Mucosa of stomach (tissue), 1 donor: ENCODE measurements at regions not wholly inside any gene's neighbourhood (a gene's known extent, or its start where the extent isn't known, plus 50 kb on each side); places are given as distances from the start of the nearest gene placed in this dataset.
"Not testable (repeated sequence)": the region's sequence is repeated elsewhere in the genome, so short reads cannot be mapped to it uniquely, and the experiment has no call there.

Experiments used
- H3K27me3 ChIP-seq: one replicate; pipeline ENCODE4 v1.7.0; 2013; ENCODE audit warnings: mild to moderate bottlenecking, low read length; ENCODE audit not compliant: control insufficient read depth, insufficient read depth
- H3K36me3 ChIP-seq: one replicate; pipeline ENCODE4 v1.7.0; 2013; ENCODE audit warnings: low read length; ENCODE audit not compliant: control insufficient read depth, insufficient read depth
- H3K4me1 ChIP-seq: one replicate; pipeline ENCODE4 v1.7.0; 2013; ENCODE audit warnings: mild to moderate bottlenecking, low read length; ENCODE audit not compliant: control insufficient read depth, insufficient read depth
- H3K4me3 ChIP-seq: one replicate; pipeline ENCODE4 v1.7.0; 2013; ENCODE audit warnings: low read length
- H3K9ac ChIP-seq: one replicate; pipeline ENCODE4 v1.7.0; 2013; ENCODE audit warnings: mild to moderate bottlenecking, low read length, moderate library complexity
- H3K9me3 ChIP-seq: one replicate; pipeline ENCODE4 v1.7.0; 2013; ENCODE audit warnings: mild to moderate bottlenecking, low read length, moderate library complexity; ENCODE audit not compliant: control insufficient read depth
- donor health status: Pancreatic carcinoma.

DNA sequence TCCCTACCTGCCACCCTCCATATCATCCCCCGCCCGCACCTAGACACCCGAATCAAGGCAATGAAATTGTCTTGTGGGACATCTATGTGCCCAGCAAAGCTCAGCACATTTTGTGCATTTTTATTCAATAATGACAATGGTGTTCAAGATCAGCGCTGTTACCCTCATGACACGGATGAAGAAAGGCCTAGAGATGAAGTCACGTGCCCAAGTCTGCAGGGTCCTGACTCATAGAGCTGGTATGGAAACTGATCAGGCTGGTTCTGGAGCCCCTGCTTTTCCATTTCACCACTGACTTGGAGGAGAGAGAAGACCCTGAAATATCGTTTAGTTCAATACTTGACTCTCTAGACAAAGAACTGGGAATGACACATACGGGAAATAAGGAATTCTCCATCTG is 136.2 kb downstream of the KLRB1 start:
- not testable (repeated sequence) for H3K9me3 ChIP-seq, H3K9ac ChIP-seq, H3K36me3 ChIP-seq, H3K27me3 ChIP-seq, H3K4me1 ChIP-seq, H3K4me3 ChIP-seq

DNA sequence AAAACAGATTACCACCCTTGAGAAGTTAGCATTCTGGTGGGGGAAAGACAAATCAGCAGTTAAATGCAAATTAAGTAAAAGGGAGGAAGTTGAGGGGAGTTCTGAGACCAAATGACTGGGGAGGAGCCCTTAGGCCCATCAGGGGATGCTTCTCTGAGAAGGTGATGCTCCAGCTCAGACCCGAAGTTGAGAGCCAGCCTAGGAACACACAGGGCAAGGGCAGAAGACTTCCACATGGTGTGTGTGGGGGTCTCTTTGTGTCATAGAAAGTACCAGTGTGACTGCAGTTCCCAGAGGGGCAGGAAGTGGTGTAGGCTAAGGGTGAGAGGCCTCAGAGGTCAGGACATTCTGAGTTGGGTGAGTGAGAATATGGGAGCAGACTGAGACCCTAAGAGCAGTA is 137.3 kb downstream of the KLRB1 start:
- not testable (repeated sequence) for H3K9me3 ChIP-seq, H3K4me3 ChIP-seq, H3K36me3 ChIP-seq, H3K27me3 ChIP-seq, H3K4me1 ChIP-seq, H3K9ac ChIP-seq

DNA sequence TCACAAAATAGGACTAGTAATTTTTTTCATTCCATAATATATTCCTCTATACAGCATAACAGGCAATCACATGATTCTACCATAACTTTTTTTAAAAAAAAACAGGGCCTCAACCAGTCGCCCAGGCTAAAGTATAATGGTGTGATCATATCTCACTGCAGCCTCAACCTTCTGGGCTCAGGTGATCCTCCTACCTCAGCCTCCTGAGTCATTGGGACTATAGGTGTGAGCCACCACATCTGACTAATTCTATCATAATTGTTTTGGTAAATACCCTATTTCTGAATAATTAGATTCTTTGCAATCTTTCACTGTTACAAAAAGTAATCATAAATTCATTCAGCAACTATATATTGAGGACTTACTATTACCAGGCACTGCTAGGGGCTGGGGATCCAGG is 137.8 kb downstream of the KLRB1 start:
- H3K4me1 ChIP-seq, H3K36me3 ChIP-seq, H3K9me3 ChIP-seq, H3K9ac ChIP-seq, H3K4me3 ChIP-seq, H3K27me3 ChIP-seq: not testable (repeated sequence)

DNA sequence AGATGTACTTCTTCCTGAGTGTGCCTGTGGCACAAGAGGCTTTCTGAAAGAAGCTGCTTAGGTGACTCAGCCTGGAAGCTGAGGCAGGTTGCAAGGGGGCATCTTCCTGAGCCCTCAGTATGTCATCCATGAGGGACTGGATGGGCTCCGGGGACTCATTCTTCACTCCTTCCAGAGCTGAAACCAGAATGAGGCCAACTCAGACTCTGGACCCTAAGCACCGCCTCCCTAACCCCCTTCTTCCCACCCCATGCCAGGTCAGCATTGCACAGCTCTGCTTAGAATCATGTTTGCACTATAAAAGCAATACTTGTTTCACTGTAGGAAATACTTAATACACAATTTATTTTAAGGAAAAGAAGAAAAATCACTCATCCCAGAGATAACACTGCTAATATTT is 138.3 kb downstream of the KLRB1 start:
- H3K4me1 ChIP-seq, H3K36me3 ChIP-seq, H3K9me3 ChIP-seq, H3K27me3 ChIP-seq, H3K4me3 ChIP-seq, H3K9ac ChIP-seq: not testable (repeated sequence)

DNA sequence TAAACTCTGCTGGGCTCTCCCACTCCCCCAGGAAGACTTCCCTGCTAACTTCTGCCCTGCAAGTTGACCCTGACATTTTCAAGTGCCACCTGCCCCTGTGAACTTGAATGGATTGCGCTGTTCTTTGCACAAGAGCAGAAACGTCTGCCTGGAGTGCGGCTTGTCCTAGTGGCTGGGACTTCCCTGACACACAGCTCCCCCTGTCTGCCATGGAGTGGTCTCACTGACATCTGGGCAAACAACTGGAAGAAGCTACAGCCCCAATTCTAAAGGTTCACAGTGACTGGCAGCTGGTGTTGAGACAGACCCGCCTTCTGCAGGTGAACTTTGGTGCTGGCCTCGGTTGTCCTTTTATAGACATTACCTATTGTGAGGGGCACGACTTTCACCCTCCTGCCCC is 138.7 kb downstream of the KLRB1 start:
- H3K4me1 ChIP-seq, H3K9ac ChIP-seq, H3K36me3 ChIP-seq, H3K4me3 ChIP-seq, H3K27me3 ChIP-seq, H3K9me3 ChIP-seq: not testable (repeated sequence)

DNA sequence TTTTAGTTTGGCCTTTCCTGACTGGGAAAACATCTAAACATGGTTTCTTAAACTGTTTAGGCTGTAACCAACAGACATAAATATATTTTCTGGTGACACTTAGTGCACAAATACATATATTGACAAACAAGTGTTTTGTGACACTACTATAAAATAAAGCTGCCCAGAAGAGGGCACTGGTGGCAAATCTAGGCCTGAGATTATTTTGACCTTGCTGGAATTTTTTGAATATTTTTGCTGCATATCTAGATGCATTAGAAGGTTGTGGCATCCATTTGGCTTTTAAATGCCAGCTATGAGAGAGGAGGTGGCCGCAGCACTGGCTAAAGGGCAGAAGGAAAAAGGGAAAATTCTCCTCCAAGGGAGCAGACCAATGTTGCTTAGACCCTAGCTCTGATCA is 139.6 kb downstream of the KLRB1 start:
- H3K36me3 ChIP-seq, H3K9me3 ChIP-seq, H3K27me3 ChIP-seq, H3K4me3 ChIP-seq, H3K4me1 ChIP-seq, H3K9ac ChIP-seq: not testable (repeated sequence)

DNA sequence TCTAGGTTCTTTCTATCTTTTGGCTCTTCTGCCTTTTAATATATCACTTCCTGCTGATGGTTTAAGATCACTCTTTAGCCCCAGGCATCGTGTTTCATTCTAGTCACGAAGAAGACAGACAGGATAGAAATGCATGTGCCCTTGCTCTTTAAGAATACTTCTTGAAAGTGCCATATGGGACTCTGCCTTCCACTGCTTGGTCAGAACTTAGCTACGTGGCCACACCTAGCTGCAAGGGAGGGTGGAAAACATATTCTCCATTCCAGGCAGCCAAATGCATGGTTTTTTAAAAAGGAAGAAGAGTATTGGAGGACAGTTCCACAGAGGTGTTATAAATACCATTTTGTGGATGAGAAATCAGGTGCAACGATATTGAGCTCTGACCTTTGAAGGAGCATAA is 143.3 kb downstream of the KLRB1 start:
- H3K4me3 ChIP-seq, result no peak overlapping the region
- no peaks in the 10 kb centered on the region for H3K9me3 ChIP-seq
- H3K9ac ChIP-seq, result no peak overlapping the region

DNA sequence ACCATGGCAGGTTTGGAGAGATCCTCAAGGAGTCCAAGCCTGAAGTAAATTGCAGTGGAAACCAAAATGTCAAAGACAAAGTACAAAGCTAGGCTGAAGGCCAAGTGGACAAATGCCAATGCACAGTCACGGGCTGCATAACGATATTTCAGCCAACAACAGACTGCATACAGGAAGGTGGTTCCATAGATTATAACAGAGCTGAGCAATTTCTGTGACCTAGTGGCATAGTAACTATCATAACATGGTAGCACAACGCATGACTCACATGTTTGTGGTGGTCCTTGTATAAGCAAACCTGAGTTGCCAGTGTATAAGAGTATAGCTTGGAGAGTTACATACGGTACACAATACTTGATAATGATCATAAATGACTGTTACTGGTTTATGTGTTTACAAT is 152.2 kb downstream of the KLRB1 start:
- H3K4me1 ChIP-seq, H3K9me3 ChIP-seq, H3K9ac ChIP-seq: not testable (repeated sequence)

More for the DNA sequence above, 143.3 kb downstream of the KLRB1 start:
- Histone ChIP-seq H3K4me1 (no peaks in the 10 kb centered on the region), H3K27me3 (no peaks in the 10 kb centered on the region), H3K36me3 (no peaks in the 10 kb centered on the region)

DNA sequence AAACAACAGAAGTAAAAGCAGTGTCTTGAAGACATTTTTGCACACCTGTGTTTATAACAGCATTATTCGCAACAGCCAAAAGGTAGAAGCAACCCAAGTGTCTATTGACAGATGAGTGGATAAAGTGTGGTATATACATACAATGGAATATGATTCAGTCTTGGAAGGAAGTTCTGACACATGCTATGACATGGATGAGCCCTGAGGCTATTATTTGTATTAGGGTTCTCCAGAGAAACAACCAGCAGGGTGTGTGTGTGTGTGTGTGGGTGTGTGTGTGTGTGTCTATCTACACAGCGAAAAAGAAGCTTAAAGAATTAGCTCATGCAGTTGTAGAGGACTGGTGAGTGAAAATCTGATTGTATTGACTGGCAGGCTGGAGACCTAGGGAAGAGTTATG is 153.7 kb downstream of the KLRB1 start:
- H3K36me3 ChIP-seq, H3K27me3 ChIP-seq, H3K4me1 ChIP-seq, H3K4me3 ChIP-seq, H3K9me3 ChIP-seq, H3K9ac ChIP-seq: not testable (repeated sequence)

More for the DNA sequence above, 152.2 kb downstream of the KLRB1 start:
- H3K4me3 ChIP-seq, H3K27me3 ChIP-seq, H3K36me3 ChIP-seq: not testable (repeated sequence)

DNA sequence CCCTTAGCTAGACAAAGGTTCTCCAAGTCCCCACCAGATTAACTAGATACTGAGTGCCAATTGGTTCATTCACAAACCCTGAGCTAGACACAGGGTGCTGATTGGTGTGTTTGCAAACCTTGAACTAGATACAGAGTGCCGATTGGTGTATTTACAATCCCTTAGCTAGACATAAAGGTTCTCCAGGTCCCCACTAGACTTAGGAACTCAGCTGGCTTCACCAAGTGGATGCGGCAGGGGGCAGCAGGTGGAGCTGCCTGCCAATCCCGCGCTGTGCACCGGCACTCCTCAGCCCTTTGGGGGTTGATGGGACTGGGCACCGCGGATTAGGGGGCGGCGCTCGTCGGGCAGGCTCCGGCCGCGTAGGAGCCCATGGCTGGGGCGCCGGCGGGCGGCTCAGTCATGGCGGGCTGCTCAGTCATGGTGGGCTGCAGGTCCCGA is 157.6 kb downstream of the KLRB1 start:
- not testable (repeated sequence) for H3K4me1 ChIP-seq, H3K9me3 ChIP-seq, H3K36me3 ChIP-seq, H3K9ac ChIP-seq, H3K27me3 ChIP-seq, H3K4me3 ChIP-seq

DNA sequence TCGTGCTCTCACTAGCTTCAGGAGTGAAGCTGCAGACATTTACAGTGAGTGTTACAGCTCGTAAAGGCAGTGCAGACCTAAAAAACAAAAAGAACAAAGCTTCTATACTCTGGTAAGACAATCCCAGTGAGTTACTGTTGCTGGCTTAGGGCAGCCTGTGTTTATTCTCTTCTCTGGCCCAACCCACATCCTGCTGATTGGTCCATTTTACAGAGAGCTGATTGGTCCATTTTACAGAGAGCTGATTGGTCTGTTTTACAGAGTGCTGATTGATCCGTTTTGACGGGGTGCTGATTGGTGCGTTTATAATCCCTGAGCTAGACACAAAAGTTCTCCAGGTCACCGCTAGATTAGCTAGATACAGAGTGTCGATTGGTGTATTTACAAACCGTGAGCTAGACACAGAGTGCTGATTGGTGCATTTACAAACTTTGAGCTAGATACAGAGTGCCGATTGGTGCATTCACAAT is 158.0 kb downstream of the KLRB1 start:
- not testable (repeated sequence) for H3K36me3 ChIP-seq, H3K4me3 ChIP-seq, H3K4me1 ChIP-seq, H3K9me3 ChIP-seq, H3K9ac ChIP-seq, H3K27me3 ChIP-seq

DNA sequence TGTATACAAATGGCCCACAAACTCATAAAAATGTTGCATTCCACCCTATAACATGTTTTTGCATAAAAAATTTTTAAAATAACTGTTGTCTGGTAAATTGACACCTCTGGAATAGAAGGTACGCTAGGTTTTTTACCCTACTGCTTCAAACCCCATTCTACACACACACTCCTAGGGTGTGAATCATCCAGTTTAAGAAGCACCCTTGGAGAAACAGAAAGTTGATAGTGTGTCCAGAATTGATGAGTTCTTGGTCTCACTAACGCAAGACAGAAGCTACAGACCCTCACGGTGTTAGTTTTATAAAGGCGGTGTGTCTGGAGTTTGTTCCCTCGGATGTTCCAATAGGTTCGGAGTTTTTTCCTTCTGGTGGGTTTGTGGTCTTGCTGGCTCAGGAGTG is 158.5 kb downstream of the KLRB1 start:
- H3K4me1 ChIP-seq, result no peaks in the 10 kb centered on the region
- H3K9ac ChIP-seq, result no peak overlapping the region
- no peak overlapping the region for H3K4me3 ChIP-seq
- no peaks in the 10 kb centered on the region for H3K27me3 ChIP-seq
- H3K36me3 ChIP-seq, result no peaks in the 10 kb centered on the region
- H3K9me3 ChIP-seq, result no peaks in the 10 kb centered on the region

DNA sequence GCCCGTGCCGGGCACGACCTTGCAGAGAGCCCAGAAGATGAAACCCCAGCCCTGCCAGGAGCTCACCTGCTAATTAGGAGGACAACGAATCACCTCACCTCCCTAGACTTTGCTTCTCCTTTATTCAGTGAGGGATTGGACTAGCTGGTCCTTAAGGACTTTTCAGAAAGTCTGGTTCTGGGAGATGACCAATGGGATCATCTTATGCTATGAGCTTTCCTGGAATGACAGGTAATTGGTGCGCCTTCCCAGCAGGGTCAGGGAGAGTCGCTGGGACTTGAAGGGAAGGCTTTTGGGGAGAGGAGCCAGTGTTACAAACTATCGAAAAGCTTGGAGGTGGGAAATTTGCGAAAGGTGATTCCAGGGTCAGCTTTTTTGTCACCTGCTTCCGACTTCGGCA is 159.1 kb downstream of the KLRB1 start:
- H3K27me3 ChIP-seq, H3K9me3 ChIP-seq, H3K4me1 ChIP-seq, H3K36me3 ChIP-seq: not testable (repeated sequence)
- peak overlapping the region; percentile 56 for H3K4me3 ChIP-seq
- peak overlapping the region; percentile 72 for H3K9ac ChIP-seq
